Occipital lobe (tissue), 1 donor: ENCODE measurements at regions not wholly inside any gene's neighbourhood (a gene's known extent, or its start where the extent isn't known, plus 50 kb on each side); places are given as distances from the start of the nearest gene placed in this dataset.

Experiments
- DNase-seq: peaks from one replicate; lab custom pipeline; 2025; lab: John Stamatoyannopoulos, UW

- no peak for DNase-seq
These were observed 550.0 kb upstream of the DIPK2B start for GRCh38 chrX:45750639-45751038.

DNA sequence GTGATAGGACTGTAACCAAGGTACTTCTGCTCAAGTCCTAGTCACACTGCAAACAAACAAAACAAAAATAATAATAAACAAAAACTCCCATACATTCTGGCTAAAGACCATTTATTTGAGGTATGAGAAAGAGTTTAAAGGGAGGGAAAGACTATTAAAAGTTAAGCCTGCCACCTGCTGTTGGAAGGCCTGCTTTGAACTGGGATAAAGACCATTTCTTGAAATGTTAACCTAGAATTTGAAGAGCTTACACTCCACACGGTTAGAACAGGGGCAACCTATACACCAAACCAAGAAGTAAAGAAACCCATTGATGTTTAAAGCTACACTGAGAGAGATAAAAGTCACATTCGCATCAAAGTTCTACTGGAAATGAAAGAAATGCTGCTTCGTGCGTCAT lies 548.7 kb upstream of the DIPK2B start:
- no peak for DNase-seq

- no peak for DNase-seq
These were observed 547.7 kb upstream of the DIPK2B start for GRCh38 chrX:45748369-45748774.

- no peak for DNase-seq
These were observed 547.2 kb upstream of the DIPK2B start for GRCh38 chrX:45747905-45748304.

GRCh38 chrX:45745479-45745878 lies 544.8 kb upstream of the DIPK2B start:
- DNase-seq: no peak

DNA sequence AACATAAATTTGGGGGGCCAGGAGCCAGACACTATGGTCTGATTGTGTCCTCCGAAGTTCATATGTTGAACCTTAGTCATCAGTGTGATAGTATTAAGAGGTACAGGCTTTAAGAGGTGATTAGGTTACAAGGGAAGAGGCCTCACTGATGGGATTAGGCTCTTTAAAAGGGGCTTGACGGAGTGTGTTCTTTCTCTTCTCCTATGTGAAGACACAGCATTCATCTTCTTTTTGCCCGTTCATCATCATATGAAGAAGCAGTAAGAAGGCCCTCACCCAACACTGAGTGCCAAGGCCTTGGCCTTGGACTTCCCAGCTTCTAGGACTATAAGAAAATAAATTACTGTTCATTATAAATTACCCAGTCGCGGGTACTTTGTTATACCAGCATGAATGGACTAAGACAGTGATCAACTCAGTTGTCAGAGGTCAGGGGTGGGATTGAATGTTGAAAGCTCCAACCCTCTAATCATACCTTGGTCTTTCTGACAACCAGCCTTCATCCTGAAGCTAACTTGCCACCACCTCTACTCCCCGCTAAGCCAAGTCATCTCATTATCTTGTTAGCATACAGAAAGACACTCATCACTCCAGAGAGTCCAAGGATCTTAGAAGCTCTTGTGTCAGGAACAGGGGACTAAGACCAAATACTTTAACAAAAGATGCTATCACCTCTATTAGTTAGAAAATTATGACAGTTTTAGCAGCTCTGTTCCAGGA lies 543.4 kb upstream of the DIPK2B start:
- no peak for DNase-seq

GRCh38 chrX:45743081-45743533 lies 542.4 kb upstream of the DIPK2B start:
- no peak for DNase-seq

- DNase-seq: no peak
These were observed 539.6 kb upstream of the DIPK2B start for GRCh38 chrX:45740291-45740690.

- no peak for DNase-seq
These were observed 534.9 kb upstream of the DIPK2B start for GRCh38 chrX:45735571-45735970.

DNA sequence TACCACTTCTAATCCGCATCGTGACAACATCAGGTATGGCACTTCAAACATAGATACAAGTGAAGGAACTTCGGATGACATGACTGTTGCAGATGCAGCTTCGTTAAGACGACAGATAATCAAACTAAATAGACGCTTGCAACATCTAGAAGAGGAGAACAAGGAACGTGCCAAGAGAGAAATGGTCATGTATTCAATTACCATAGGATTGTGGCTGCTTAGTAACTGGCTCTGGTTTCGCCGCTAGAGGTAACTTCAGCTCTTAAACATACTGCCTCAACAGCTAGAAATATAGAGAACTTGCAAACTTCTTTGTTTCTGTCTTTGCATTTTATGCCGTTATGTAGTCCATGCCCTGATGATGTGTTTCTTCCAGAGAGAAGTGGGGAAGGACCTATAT lies 530.8 kb upstream of the DIPK2B start:
- DNase-seq: no peak

GRCh38 chrX:45727761-45728160 lies 527.1 kb upstream of the DIPK2B start:
- no peak for DNase-seq

- DNase-seq: no peak
These were observed 521.8 kb upstream of the DIPK2B start for GRCh38 chrX:45722471-45722870.

DNA sequence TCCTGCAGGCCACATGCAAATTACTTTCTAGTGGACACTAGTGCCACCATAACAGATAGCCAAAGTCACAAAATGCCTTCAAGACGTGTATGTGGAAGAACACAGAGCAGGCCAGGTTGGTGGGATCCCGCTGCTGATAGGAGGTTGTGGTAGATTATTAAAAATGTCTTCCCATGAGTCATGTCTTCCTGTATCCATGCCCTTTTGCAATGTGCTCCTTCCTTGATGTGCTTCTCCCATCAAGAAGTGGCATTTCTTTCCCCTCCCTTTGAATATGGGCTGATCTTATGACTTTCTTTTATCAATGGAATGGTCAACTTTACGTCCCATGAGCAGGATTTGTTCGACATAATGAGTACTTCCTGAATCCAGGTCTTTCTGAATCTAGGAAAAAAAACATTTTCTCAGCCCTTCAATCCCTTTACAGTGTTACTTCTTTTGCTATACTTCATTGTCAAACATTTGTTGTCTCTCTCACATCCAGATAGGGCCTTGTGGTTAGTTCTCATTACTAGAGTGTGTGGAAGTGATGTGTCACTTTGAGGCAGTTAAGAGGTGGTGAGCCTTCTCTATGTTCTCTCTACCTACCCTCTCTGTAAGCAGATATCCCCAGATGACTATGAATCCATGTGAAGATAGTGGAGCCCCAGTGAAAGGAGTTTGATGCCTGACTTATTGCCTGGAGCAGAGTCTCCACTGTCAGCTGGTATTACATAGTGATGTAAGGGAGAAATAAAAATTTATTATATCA lies 519.2 kb upstream of the DIPK2B start:
- DNase-seq: no peak

GRCh38 chrX:45718676-45719075 lies 518.0 kb upstream of the DIPK2B start:
- DNase-seq: no peak

- no peak for DNase-seq
These were observed 516.1 kb upstream of the DIPK2B start for GRCh38 chrX:45716750-45717149.

DNA sequence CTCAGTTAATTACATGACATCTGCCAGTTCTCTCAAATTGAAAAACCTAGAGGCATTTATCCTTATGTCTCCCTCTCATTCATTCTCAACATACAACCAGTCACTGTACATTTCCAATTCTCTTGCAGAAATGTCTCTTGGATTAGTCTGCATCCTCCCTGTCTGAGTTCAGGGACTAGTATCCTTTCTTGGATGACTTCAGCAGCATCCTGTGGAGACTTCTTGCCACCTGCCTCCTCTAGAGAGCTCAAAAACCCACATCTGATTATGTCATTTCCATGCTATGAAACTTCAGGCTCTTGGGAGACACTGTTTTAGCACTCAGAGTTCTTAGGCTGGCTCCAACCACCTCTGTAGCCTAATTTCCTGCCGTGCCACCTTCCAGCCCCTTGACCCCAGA lies 515.1 kb upstream of the DIPK2B start:
- DNase-seq: no peak

- no peak for DNase-seq
These were observed 514.2 kb upstream of the DIPK2B start for GRCh38 chrX:45714866-45715265.

DNA sequence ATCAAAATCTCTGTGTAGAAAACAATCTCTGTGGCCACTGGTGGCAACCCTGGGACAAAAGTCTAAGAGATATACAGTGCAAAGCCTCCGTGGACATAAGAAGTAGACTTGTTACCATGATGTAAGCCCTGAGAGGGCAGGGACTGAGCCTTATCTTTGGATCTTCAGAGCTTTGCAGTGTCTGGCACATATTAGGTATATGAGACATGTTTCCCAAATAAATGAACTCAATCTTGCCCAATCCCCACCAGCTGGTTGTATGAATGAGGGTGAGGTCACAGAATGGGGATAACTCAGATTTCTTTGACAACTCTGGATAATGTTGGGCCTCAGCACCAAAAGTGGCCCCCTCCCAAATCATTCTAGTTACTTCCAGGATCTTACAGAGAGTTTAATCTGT lies 511.4 kb upstream of the DIPK2B start:
- no peak for DNase-seq

DNA sequence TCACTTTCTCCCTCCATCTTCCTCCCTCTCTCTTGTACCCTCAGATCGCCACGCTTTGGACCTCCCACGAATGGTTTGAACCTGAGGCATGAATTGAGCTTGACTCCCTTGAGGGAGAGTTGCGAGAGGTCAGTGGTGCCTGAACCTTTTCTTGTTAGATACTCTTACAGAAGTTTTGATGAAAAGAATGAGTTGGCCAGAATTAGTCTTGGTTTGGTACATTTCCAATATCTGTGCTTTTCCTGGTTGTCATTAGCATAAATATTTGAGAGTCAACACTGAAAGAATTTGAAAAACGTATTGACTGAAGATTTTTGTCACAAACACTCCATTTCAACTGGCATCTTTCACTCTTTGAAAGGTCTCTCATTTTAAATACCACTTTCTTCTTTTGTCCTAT lies 510.6 kb upstream of the DIPK2B start:
- no peak for DNase-seq

- no peak for DNase-seq
These were observed 509.6 kb upstream of the DIPK2B start for GRCh38 chrX:45710081-45710801.

GRCh38 chrX:45709381-45709780 lies 508.7 kb upstream of the DIPK2B start:
- no peak for DNase-seq

DNA sequence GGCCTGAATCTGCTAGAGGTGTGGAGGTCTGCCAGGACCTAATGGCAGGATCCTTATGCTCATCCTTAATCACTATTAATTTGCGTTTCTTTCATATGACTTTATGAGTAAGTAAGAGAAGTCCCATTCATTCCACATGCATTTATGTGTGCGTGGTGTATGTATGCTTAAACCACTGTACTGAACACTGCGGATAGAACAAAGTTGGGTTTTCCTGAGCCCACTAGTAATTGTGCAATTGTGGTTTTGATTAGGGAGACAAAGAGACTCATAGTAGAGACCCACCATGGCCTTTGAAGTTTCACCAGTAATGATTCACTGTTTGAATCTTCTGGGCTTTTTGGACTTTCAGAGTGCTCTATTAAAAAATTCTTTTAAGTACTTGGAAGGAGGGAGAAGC lies 498.5 kb upstream of the DIPK2B start:
- DNase-seq: no peak
